Stimulated activated CD4-positive, alpha-beta T cell treated with anti-CD3 and anti-CD28 coated beads, Interleukin-2, amount 100 ng/mL, for 48 hours (primary cell): ENCODE measurements at regions not wholly inside any gene's neighbourhood (a gene's known extent, or its start where the extent isn't known, plus 50 kb on each side); places are given as distances from the start of the nearest gene placed in this dataset.
"Not testable (repeated sequence)": the region's sequence is repeated elsewhere in the genome, so short reads cannot be mapped to it uniquely, and the experiment has no call there.

Experiments
- DNase-seq, 2 donors: peaks; one replicate each; pipeline ENCODE4 v3.0.0-alpha.2; 2020

DNA sequence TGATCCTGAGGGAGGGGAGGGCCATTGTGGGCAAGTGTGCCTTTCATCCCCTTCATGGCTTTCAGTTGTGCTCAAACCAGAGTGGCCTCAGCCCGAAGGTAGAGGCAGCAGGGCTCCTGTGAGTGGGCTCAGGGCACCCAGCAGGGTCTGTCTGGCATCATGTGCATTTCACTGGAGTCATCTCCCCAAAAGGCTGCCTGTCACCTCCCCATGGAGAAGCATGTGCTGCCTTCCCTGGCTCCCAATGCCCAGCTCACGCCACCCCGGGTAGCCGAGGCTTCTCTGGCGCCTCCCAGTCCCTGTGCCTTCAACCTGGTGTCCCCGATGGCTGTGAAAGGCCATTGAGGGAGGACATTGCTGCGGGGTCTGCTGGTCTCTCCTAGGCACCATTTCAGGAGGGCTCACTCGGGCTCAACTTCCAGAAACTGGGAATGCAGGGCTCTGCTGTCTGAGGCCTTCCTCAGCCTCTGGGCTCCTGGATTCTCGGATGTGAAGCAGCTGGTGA is 213.9 kb downstream of the BANP start:
- DNase-seq = not testable (repeated sequence)

DNA sequence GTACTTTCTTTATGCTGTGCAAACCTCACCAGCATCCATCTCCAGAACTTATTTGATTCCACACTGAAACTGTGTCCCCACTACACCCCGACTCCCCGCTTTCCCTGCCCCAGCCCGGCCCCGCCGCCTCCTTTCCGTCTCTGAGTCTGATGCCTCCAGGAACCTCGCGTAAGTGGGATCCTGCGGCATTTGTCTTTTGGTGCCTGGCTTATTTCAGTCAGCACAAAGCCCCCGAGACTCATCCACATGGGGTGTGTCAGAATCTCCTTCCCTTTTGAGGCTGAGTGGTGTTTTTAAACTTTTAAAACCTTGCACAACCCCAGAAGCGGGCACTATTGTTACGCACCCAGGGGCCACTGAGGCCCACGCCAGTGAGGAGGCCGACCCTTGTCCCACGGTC is 214.4 kb downstream of the BANP start:
- DNase-seq = not testable (repeated sequence)

DNA sequence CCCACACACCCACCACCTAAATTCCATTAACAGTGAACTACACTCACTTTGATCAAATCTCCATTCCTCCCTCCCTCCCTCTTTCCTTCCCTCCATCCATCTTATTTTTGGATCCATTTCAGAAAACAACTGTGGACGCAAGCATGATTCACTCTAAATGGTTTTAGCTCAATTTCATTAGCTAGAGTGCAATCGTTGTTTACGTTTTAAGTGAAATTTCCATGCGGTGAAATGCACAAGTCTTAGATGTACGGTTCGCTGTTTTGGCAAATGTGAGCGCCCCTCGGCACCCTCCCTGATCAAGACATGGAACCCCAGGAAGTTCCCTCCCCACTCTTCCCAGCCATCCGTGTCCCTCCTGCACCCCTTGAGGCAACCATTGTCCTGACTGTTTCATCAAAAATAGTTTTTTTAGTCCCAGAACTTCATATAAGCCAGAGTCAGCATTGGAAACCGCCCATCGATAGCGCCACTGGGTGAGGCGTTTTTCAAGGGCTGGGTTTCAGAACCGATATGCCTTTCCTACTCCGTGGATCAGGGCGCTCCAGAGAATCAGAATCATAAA is 215.1 kb downstream of the BANP start:
- DNase-seq = not testable (repeated sequence)

DNA sequence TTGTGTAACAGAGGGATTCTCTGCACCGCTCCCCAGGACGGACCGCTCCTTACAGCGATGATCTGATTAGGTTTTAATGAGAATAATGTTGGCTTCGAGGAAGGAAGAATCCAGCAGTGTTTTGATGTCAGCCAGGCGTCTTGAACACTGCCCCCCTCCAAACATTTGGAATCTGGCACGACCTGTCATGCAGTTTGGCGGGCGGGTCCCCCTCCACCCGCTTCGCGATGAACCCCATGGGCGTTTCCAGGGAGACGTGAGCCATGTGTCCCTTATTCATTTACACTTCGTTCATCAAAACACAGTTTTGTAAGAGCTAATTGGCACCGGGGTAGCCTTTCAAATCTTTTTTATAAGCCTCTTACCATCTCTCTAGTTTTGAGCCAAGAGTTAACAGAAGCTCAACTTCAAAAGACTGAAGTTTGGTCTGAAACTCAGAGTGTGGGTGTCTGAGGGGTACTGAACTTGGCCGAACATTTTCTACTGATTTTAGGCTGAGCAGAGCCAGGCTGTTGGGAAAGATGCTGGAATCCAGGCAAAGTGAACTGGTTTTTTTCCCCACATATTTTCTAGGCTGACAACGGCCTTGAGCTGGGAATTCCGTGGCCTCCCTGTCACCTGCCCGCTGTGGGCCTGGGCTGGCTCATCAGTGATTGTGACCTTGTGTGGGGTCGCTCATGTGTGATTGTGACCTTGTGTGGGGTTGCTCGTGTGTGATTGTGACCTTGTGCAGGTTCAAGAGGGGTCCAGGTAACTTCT is 214.8 kb upstream of the ZNF469 start:
- not testable (repeated sequence) for DNase-seq

DNA sequence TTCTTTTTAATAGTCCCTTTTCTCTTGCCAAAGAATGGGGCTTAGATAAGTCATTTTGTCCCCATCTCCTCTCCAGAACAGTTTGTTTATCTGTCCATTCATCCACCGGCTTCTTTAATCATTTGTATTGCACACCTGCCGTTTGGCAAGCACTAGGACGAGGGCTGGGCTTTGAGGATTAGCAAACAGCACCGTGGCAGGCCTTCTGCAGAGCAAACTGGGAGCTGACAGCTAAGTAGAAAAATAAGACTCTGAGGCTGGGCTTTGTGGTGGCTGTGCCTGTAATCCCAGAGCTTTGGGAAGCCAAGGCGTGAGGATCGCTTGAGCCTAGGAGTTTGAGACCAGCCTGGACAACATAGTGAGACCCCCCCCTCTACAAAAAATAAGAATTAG is 214.2 kb upstream of the ZNF469 start:
- DNase-seq = not testable (repeated sequence)

DNA sequence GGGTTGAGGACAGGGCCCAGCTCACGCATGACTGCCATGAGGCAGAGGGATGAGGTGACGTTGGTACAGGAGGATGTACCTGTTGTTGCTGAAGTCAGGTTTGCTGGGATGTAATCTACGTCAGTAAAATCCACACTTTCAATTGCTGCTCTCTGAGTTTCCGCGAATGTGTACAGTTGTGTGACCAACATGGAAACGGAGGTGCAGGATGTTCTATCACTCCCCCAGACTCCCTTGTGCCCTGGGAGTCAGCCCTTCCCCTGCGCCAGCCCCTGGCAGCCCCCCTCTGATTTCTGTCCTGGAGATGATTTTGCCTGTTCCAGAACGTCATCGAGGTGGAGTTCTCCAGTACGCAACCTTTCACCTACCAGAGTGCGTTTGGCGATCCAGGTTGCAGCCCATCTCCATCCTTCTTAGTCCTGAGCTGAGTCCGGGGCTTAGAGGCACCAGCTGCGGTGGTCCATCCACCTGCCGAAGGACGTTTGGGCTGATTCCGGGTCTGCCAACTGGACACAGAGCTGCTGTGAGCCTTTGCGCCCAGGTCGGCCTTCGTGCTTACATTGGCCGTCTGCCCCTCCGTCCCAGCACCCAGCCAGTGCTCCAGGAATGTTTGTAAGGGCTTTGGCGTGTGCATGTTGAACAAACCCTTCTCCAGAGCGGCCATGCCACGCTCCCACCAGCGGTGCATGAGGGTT is 213.5 kb upstream of the ZNF469 start:
- DNase-seq = not testable (repeated sequence)

DNA sequence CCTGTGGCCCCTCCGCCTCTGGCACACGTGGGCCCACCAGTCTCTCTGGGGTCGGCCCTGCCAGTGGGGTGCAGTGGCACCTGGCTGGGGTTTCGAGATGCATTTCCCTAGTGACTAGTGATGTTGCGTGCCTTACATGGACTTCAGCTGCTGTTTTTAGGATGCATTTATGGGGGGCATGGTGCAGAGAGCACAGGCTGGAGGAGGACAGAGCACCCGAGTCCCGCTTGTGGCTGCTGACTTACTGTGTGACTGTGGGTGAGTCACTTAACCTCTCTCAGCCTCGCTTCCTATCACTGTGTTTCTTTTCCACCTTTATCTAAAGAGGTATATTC is 213.0 kb upstream of the ZNF469 start:
- DNase-seq = not testable (repeated sequence)

DNA sequence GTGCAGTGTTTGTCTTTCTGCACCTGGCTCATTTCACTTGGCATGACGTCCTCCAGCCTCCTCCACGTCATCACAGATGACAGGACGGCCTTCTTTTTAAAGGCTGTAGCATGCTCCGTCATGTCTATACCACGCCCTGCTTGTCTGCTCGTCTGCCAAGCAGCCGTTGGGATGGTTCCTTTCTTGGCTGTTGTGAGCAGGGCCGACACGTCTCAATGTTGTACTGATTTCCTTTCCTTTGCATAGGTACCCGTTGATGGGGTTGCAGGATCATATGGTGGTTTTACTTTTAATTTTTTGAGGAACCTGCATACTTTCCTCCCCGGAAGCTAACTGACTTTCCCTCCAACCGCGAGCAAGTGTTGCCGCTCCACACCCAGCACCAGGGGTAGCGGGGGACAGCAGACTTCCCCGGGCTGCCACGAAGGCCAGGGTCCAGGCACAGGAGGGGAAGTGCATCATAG is 212.2 kb upstream of the ZNF469 start:
- DNase-seq = no peak

DNA sequence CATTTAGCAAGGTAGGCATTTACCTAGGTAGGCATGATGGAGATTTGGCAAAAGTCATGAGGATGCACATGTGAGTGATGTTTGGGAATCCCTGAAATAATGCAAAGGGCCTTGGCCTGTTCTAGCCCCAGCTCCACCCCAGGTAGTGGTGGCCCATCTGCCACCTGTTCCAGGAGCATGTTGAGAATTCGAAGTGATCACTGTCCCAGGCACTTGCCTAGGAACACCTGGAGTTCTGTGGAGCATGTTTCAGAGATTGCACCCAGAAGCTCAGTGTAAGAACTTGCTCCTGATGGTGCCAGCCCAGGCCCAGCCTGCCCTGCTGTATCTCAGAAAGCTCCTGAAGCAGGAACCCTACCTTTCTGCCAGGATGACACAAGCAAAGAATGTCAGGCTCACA is 211.6 kb upstream of the ZNF469 start:
- not testable (repeated sequence) for DNase-seq

DNA sequence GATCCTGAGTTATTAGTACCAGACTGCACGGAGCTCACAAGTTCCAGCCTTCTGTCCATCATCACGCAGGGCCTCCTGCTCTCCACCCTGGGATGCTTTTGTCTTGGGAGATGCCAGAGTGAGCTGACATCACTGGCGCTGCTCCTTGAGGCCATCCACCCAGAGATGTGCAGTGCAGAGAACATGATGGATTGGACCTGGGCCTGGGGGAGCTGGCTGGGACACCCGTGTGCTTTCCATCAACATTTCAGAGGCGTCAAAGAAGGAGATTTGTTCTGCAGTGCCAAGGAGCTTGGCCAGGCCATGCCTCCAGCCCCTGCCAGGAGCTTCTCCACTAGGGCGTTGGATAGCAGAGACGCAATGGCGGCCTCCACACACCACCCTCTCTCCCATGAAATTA is 206.6 kb upstream of the ZNF469 start:
- not testable (repeated sequence) for DNase-seq

DNA sequence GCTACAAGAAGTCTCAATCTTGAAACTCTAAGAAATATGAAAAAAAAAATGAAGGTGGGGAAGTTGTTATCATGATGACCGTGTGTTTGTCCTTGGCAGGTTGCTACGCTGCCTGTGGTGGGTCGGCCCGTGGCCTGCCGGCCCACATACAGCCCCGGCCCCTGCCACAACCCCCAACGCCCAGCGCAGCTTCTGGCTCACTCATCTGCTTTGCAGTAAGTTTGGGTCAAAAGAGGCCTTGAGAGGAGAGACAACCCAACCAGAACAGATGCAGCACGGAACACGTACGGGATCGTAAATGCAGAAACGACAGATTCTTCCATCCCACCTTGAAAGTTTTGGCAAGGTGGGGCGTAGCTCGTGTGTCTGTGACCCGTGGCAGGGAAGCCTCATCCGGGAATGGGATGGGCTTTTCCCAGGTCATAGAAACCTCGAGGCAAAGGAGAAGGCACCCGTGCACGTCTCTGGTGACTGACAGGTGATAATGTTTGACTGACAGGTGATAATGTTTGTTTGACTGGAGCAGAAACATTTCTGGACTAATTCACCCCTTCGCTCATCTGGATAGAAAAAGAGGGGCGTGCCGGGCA is 206.1 kb upstream of the ZNF469 start:
- not testable (repeated sequence) for DNase-seq

DNA sequence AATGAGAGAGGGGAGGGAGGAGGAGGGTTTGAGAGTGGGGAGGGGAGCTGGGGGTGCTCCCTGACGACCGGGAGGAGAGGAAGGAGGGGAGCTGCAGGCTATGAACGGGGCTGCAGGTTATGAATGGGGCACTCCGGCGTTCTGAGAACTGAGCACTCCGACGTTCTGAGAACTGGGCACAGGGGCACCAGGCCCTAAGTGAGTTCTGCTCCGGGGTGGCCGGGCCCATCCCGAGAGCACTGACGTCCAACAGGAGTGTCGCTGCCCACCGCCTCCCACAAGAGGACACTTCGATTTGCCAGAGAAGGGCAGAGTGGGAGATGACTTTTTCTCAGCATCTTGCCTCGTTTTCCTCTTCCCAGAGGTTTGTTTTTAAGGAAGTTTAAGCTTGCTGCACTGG is 204.5 kb upstream of the ZNF469 start:
- not testable (repeated sequence) for DNase-seq

DNA sequence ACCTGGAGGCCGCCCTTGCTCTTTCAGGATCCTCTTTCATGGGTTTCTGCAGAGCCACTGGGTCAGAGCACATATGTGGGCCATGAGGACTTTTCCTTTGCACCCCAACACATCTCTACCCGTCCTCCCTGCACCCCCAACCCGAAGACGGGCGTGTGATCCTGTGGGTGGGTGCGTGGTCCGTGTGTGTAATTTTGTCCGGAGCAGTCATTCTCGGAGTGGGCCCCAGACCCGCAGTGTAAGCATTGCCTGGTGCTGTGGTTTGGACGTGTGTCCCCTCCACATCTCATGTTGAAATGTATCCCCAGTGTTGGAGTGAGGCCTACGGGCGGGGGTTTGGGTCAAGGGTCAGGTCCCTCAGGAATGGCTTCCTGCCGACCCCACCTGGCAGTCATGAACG is 203.9 kb upstream of the ZNF469 start:
- not testable (repeated sequence) for DNase-seq

DNA sequence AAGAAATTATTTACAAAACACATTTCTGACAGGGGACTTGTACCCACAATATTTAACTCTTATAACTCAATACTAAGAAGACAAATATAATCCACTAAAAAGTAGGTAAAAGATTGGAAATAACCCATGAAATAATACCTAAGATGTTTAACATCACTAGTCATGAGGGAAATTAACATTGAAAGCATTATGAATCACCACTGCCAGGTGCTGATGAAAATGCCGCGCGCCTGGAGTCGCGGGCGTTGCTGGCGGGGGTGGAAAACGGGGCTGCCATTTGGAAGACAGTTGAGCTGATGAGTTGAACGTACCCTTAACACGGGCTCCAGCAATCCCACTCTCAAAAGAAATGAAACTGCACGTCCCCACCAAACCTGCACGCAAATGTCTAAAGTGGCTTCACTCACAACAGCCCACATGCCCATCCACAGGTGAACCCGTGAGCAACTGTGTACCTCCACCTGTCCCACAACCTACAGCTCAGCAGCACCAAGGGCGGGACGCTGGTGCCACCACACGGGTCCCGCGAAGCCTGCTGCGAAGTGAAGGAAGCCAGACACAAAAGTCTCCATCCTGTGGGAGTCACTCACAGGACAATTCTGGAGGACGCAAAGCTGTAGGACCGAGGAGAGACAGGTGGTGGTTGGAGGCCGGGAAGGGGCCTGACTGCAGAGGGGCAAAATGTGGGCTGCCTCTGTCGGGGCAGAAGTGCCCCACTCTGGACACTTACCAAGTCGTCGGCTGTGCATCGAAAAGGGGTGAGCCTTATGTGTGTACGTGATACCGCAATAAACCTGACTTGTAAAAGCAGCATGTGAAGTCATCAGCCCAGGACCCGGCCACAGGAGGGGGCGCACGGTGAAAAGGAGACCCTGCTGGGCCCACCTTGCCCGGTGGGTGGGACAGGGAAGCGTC is 199.5 kb upstream of the ZNF469 start:
- not testable (repeated sequence) for DNase-seq

DNA sequence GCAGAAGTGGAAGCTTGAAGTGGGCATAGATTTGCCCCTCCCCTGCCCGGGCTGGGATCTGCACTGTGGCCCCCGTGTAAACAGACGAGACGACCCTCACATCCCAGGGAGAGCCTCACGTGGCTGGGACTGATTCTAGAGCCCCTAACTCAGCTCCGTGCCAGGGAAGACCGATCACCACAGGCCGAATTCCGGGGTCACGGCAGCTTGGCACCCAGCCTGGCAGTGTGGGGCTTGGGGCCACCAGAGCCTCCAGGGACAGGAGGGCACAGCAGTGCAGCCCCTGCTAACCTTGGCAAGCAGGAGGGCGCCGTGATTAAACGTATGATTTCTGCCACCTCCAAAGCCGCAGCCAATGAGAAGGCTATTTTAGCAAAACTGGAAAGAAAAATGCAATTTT is 198.7 kb upstream of the ZNF469 start:
- DNase-seq = not testable (repeated sequence)

DNA sequence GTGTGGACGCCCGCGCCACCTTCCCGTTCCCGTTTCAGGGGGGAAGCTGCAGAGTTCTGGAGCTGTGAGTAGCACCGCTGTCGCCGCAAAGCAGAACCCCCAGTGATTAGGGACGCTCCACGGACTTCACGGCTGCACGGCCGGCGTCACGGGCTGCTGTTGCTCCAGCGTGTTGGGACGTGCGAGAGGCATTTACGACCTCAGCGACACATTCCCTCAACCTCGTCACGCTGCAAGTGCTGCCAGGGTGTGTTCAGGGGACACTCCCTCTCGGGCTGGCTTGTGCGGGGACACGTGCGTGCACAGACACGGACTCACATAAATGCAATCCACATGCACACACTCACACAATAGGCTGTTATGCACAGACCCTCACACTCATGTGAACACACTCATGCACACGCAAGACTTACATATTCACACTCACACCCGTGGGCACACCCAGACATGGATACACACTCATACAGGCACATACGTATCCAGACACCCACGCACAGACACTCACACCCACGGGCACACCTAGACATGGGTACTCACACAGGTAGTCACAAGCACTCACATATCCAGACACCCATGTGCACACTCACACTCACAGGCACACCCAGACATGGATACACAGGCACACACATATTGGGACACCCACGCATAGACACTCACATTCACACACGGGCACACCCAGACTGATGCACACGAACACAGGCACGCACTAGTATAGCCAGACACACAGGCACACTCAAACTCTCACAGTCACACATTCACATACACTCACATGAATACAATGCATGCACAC is 198.0 kb upstream of the ZNF469 start:
- not testable (repeated sequence) for DNase-seq

DNA sequence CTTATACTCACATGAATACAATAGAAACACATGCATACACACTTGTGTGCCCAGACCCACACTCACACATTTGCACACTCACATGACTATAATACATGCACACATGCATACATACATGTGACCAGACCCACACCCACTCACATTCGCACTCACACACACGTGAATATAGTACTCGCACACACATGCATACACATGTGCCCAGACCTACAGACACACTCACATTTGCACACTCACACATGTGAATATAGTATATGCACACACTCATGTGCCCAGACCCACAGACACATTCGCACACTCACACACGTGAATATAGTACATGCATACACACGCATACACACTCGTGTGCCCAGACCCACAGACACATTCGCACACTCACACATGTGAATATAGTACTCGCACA is 197.4 kb upstream of the ZNF469 start:
- not testable (repeated sequence) for DNase-seq

DNA sequence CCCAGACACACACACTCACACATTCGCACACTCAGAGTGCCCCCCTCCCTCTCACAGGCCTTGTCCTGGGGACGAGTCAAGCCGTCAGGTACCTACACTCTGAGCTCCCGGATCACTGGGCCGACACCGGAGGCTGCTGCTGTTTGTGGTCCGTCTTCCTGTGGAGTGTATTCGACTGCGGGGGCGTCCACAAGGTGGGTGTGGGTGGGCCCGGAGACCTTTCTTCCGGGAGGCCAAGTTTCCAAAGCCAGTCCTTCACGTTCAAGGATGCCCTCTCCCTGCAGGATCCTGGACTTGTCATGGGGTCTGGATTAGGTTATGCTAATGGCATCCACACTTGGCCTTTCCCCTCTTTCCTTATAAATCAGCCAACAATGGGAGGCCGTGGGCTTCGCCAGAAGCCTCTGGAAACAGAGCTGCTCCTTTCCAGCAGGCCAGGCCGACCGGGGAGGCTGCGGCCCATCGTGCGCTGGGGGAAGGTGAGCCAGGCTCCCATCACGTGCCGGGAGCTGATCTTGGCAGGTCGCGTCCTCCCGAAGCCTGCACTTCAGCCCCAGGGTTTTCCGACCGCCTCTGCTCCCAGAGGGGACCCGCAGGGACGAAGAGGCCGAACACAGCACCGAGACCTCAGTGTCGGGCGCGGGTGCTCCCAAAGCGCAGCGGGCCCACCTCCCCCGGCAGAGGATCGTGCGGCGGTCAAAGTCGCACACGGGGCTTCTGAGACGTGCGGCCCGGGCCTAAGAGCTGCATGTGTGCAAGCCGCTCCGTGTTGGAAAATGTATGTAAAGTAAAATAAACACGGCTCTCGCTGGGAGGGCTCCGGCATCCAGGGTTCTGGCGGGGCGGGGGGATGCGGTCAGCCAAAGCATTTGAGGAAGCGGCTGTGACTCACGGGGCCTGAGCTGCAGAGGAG is 196.5 kb upstream of the ZNF469 start:
- DNase-seq = not testable (repeated sequence)

DNA sequence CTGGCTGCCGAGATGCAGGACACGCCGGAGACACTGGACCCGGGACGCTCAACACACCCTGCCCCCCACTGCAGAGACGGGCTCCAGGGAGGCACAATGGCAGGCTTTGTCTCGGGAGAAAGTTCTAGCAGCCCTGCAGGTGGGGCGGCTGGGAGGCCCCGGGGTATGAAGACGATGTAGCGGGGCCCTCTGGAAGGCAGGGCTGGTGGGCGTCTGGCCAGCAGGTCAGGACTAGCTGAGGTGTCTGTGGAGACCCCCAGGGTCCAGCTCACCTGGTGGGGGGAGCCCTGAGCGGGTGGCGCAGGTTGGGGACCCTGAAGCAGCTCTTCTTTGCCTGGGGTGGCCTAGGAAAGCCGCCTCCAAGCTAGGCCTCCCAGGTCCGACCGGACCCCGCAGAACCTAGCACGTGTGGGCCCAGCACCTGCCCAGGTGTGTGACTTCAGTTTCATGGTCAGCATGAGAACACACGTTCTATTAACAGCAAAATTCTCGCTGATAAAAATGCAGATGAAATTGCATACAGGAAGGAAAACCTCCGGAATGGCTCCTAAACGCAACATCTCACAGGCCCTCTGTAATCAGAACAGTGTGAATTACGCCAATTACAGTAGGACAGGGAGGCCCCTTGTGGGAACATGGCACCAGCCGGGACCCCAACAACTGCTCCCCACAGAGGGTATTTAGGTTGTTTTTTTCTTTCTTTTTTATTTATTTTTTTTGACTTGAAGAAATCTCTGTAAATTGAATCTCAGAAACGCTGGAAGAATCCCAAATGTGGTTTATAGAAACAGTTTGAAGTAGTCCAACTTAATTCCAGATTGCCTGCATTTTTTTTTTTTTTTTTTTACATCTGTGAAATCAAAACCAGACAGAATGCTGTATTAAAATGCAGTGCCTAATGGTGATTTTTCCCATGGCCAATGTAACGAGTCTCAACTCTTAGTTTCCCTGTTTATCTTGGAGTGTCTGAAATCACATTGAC is 195.6 kb upstream of the ZNF469 start:
- not testable (repeated sequence) for DNase-seq
